Neural cell (in vitro differentiated cells): ENCODE measurements at regions not wholly inside any gene's neighbourhood (a gene's known extent, or its start where the extent isn't known, plus 50 kb on each side); places are given as distances from the start of the nearest gene placed in this dataset.

Experiments used
- H2AFZ ChIP-seq: fragments of 200-600, 300-800 bp; sonication (generic), shearing (Covaris generic); 2 replicates; pipeline ENCODE4 v1.6.0; 2014; ENCODE audit warnings: low read depth, mild to moderate bottlenecking, antibody characterized with exemption, low read length, moderate library complexity
- H3F3A ChIP-seq: fragments of 200-600 bp; shearing (Covaris generic); 2 replicates; pipeline ENCODE4 v1.6.1; 2016; ENCODE audit warnings: mild to moderate bottlenecking, moderate library complexity, mixed read lengths, antibody characterized with exemption, low read length; ENCODE audit not compliant: insufficient read depth, poor library complexity, severe bottlenecking
- H3K27ac ChIP-seq: fragments of 200-600, 300-800 bp; sonication (generic), shearing (Covaris generic); 2 replicates; pipeline ENCODE4 v1.5.1; 2014; ENCODE audit warnings: mild to moderate bottlenecking, low read length, moderate library complexity
- H3K27me3 ChIP-seq: fragments of 300-800, 200-600 bp; sonication (generic), shearing (Covaris generic); 2 replicates; pipeline ENCODE4 v1.6.0; 2014; ENCODE audit warnings: mild to moderate bottlenecking, low read depth, low read length, moderate library complexity; ENCODE audit not compliant: insufficient read depth
- H3K36me3 ChIP-seq: fragments of 300-800, 200-600 bp; sonication (generic), shearing (Covaris generic); 2 replicates; pipeline ENCODE4 v1.5.1; 2014; ENCODE audit warnings: mild to moderate bottlenecking, antibody characterized with exemption, low read length, moderate library complexity; ENCODE audit not compliant: insufficient read depth
- H3K4me2 ChIP-seq: fragments of 300-800, 200-600 bp; sonication (generic), shearing (Covaris generic); 2 replicates; pipeline ENCODE4 v1.6.0; 2014; ENCODE audit warnings: mild to moderate bottlenecking, low read length
- H3K4me3 ChIP-seq: fragments of 300-800, 200-600 bp; sonication (generic), shearing (Covaris generic); 2 replicates; pipeline ENCODE4 v1.5.1; 2014; ENCODE audit warnings: mild to moderate bottlenecking, low read length, moderate library complexity
- H3K79me2 ChIP-seq: fragments of 200-600 bp; shearing (Covaris generic); replicated peaks from 2 replicates; pipeline ENCODE4 v1.6.0; 2014; ENCODE audit warnings: mild to moderate bottlenecking, low read length, moderate library complexity; ENCODE audit not compliant: insufficient read depth
- H3K9ac ChIP-seq: fragments of 300-800, 200-600 bp; sonication (generic), shearing (Covaris generic); 2 replicates; pipeline ENCODE4 v1.6.1; 2016; ENCODE audit warnings: mild to moderate bottlenecking, low read length, mixed read lengths
- H3K9me2 ChIP-seq: fragments of 200-600 bp; shearing (Covaris generic); 2 replicates; pipeline ENCODE4 v1.6.1; 2016; ENCODE audit warnings: mild to moderate bottlenecking, low read length, mixed read lengths; ENCODE audit not compliant: insufficient read depth
- H3K9me3 ChIP-seq: fragments of 200-600, 300-800 bp; sonication (generic), shearing (Covaris generic); 2 replicates; pipeline ENCODE4 v1.6.1; 2016; ENCODE audit warnings: mild to moderate bottlenecking, mixed run types, low read length, moderate library complexity, mixed read lengths
- H4K20me1 ChIP-seq: fragments of 200-600 bp; shearing (Covaris generic); 2 replicates; pipeline ENCODE4 v1.6.1; 2016; ENCODE audit warnings: mild to moderate bottlenecking, mixed run types; ENCODE audit not compliant: insufficient read depth
- CTCF ChIP-seq: fragments of 450-650 bp; IDR thresholded peaks from 2 replicates; pipeline ENCODE4 v1.5.1; 2014; ENCODE audit warnings: antibody characterized with exemption, mild to moderate bottlenecking, moderate library complexity; ENCODE audit not compliant: poor library complexity, severe bottlenecking
- EP300 ChIP-seq: fragments of 450-650 bp; conservative IDR thresholded peaks from 2 replicates; pipeline ENCODE4 v1.6.1; 2014; ENCODE audit warnings: antibody characterized with exemption, mild to moderate bottlenecking, moderate library complexity; ENCODE audit not compliant: poor library complexity, severe bottlenecking
- EZH2 ChIP-seq: fragments of 200-600, 300-800 bp; shearing (Covaris generic), sonication (generic); IDR thresholded peaks from 2 replicates; pipeline ENCODE4 v1.6.1; 2014; ENCODE audit warnings: antibody characterized with exemption, low read length, borderline replicate concordance, mild to moderate bottlenecking; ENCODE audit not compliant: insufficient read depth, poor library complexity, severe bottlenecking
- MXI1 ChIP-seq: fragments of 450-650 bp; conservative IDR thresholded peaks from 2 replicates; pipeline ENCODE4 v1.6.1; 2014; ENCODE audit warnings: antibody characterized with exemption, mild to moderate bottlenecking; ENCODE audit not compliant: poor library complexity, severe bottlenecking
- POLR2AphosphoS5 ChIP-seq: IDR thresholded peaks from 2 replicates; pipeline ENCODE4 v1.6.1; 2012
- RAD21 ChIP-seq: fragments of 450-650 bp; conservative IDR thresholded peaks from 2 replicates; pipeline ENCODE4 v1.6.1; 2014; ENCODE audit warnings: antibody characterized with exemption, mild to moderate bottlenecking, moderate library complexity
- REST ChIP-seq: IDR thresholded peaks from 2 replicates; pipeline ENCODE4 v1.6.1; 2012; ENCODE audit warnings: borderline replicate concordance
- SMC3 ChIP-seq: fragments of 450-650 bp; conservative IDR thresholded peaks from 2 replicates; pipeline ENCODE4 v1.6.1; 2014; ENCODE audit warnings: antibody characterized with exemption, mild to moderate bottlenecking, moderate library complexity; ENCODE audit not compliant: poor library complexity
- TAF1 ChIP-seq: IDR thresholded peaks from 2 replicates; pipeline ENCODE4 v1.6.1; 2012; ENCODE audit warnings: low read depth

GRCh38 chr3:28980631-28981030, 300.2 kb upstream of the RBMS3 start:
- Histone ChIP-seq H4K20me1 (no peaks in the 10 kb centered on the region), H3K4me2 (no peak overlapping the region), H3F3A (no peaks in the 10 kb centered on the region), H2AFZ (no peak overlapping the region), H3K9me2 (no peaks in the 10 kb centered on the region), H3K36me3 (no peaks in the 10 kb centered on the region), H3K27me3 (no peaks in the 10 kb centered on the region), H3K9me3 (no peaks in the 10 kb centered on the region), H3K27ac (no peak overlapping the region), H3K4me3 (no peak overlapping the region), H3K9ac (no peak overlapping the region), H3K79me2 (no peaks in the 10 kb centered on the region)
- TF ChIP-seq RAD21 (no peak), EZH2 (no peak), REST (no peak), SMC3 (no peak), TAF1 (no peak), EP300 (no peak), CTCF (no peak), POLR2AphosphoS5 (no peak), MXI1 (no peak)

DNA sequence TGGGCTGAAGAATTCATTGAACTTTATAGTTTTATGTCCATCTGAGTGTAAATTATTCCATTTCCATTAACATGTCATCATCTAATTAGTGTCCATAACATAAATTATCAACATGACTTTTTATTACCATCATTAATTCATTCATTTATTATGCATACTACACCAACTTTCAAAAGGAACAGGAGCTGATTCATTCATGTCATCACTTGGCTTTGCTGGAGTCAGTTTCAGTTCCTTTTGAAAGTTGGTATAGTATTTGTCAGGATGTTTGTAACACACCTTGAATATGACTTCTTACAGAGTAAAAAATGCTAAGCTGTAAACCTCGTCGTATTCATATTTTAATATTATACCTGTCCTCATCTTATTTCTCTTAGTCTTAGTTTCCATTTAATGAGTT, 298.0 kb upstream of the RBMS3 start:
- TF ChIP-seq TAF1 = no peak
- TF ChIP-seq RAD21 = no peak
- H3K4me3 ChIP-seq = no peak overlapping the region
- no peaks in the 10 kb centered on the region for H3K36me3 ChIP-seq
- no peaks in the 10 kb centered on the region for H3K79me2 ChIP-seq
- H3K9me2 ChIP-seq = no peaks in the 10 kb centered on the region
- H3K27me3 ChIP-seq = no peaks in the 10 kb centered on the region
- no peak overlapping the region for H2AFZ ChIP-seq
- H3K9ac ChIP-seq = no peak overlapping the region
- H3K4me2 ChIP-seq = no peak overlapping the region
- no peaks in the 10 kb centered on the region for H3F3A ChIP-seq
- H3K9me3 ChIP-seq = no peaks in the 10 kb centered on the region
- no peak overlapping the region for H3K27ac ChIP-seq
- no peaks in the 10 kb centered on the region for H4K20me1 ChIP-seq

DNA sequence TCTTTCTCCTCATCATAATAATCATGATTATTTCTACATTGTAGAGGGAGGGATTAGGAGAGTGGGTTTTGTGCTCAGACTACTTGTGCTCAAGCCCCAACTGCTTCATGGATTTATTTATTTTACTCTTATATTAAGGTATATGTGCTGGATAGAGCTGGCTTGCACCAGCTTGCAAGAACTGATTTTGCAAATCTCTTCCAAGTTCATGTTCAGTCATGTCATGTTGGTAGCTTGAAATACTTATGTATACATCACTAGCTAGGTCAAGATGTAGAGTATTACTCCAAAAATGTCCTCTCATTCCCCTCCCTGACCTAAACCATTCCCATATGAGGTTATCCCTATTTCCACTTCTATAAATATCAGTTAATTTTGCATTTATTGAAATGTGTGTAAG, 293.9 kb upstream of the RBMS3 start:
- H3K4me3 ChIP-seq = no peak overlapping the region
- TF ChIP-seq POLR2AphosphoS5 (no peak), EP300 (no peak), EZH2 (no peak), MXI1 (no peak), REST (no peak), RAD21 (no peak), CTCF (no peak), TAF1 (no peak), SMC3 (no peak)
- H3K9me3 ChIP-seq = no peaks in the 10 kb centered on the region
- H3F3A ChIP-seq = no peaks in the 10 kb centered on the region
- no peaks in the 10 kb centered on the region for H3K79me2 ChIP-seq
- H3K27ac ChIP-seq = no peak overlapping the region
- no peaks in the 10 kb centered on the region for H3K9me2 ChIP-seq
- H3K4me2 ChIP-seq = no peak overlapping the region
- no peaks in the 10 kb centered on the region for H3K27me3 ChIP-seq
- H3K9ac ChIP-seq = no peak overlapping the region
- no peak overlapping the region for H2AFZ ChIP-seq
- H4K20me1 ChIP-seq = no peaks in the 10 kb centered on the region
- no peaks in the 10 kb centered on the region for H3K36me3 ChIP-seq
